GM18507 (cell line): ENCODE measurements at regions not wholly inside any gene's neighbourhood (a gene's known extent, or its start where the extent isn't known, plus 50 kb on each side); places are given as distances from the start of the nearest gene placed in this dataset.
"Not testable (repeated sequence)": the region's sequence is repeated elsewhere in the genome, so short reads cannot be mapped to it uniquely, and the experiment has no call there.

Experiments used
- DNase-seq: peaks from one replicate; pipeline ENCODE4 v3.0.0; 2011; ENCODE audit warnings: low read depth; ENCODE audit not compliant: insufficient read length; ENCODE audit errors: extremely low spot score
- FAIRE-seq: peaks from 2 replicates; lab custom pipeline; 2011; peaks lifted over from hg19 to GRCh38; lab: Jason Lieb, UNC

- DNase-seq (no peak), FAIRE-seq (no peak)
Measured at GRCh38 chr1:29557701-29558600, 321.6 kb downstream of the PTPRU start.

- DNase-seq = no peak
- FAIRE-seq = no peak
Measured at GRCh38 chr1:29557066-29557465, 320.7 kb downstream of the PTPRU start.

- no peak for FAIRE-seq
- no peak for DNase-seq
Measured at GRCh38 chr1:29556657-29557056, 320.3 kb downstream of the PTPRU start.

- DNase-seq (no peak), FAIRE-seq (no peak)
Measured at GRCh38 chr1:29555043-29555620, 318.8 kb downstream of the PTPRU start.

- no peak for FAIRE-seq
Measured at GRCh38 chr1:29554208-29554778, 318.0 kb downstream of the PTPRU start.

GRCh38 chr1:29551123-29551936 is 315.0 kb downstream of the PTPRU start:
- DNase-seq (no peak), FAIRE-seq (no peak)

More at GRCh38 chr1:29554208-29554778, 318.0 kb downstream of the PTPRU start:
- DNase-seq = no peak

GRCh38 chr1:29550119-29550841 is 314.0 kb downstream of the PTPRU start:
- FAIRE-seq (no peak), DNase-seq (no peak)

GRCh38 chr1:29549728-29550118 is 313.4 kb downstream of the PTPRU start:
- not testable (repeated sequence) for DNase-seq, FAIRE-seq

- no peak for FAIRE-seq
Measured at GRCh38 chr1:29549001-29549400, 312.7 kb downstream of the PTPRU start.

GRCh38 chr1:29548091-29548490 is 311.8 kb downstream of the PTPRU start:
- FAIRE-seq (no peak), DNase-seq (no peak)

More at GRCh38 chr1:29549001-29549400, 312.7 kb downstream of the PTPRU start:
- no peak for DNase-seq

- DNase-seq (no peak), FAIRE-seq (no peak)
Measured at GRCh38 chr1:29547300-29547699, 311.0 kb downstream of the PTPRU start.

GRCh38 chr1:29546496-29546895 is 310.2 kb downstream of the PTPRU start:
- FAIRE-seq (no peak), DNase-seq (no peak)

GRCh38 chr1:29544406-29544805 is 308.1 kb downstream of the PTPRU start:
- DNase-seq = no peak
- no peak for FAIRE-seq

- no peak for DNase-seq
- FAIRE-seq = no peak
Measured at GRCh38 chr1:29543586-29543985, 307.3 kb downstream of the PTPRU start.

- no peak for FAIRE-seq
- no peak for DNase-seq
Measured at GRCh38 chr1:29542548-29542947, 306.2 kb downstream of the PTPRU start.

- no peak for FAIRE-seq
- no peak for DNase-seq
Measured at GRCh38 chr1:29541631-29542030, 305.3 kb downstream of the PTPRU start.

GRCh38 chr1:29540801-29541357 is 304.6 kb downstream of the PTPRU start:
- FAIRE-seq = no peak

GRCh38 chr1:29539971-29540370 is 303.6 kb downstream of the PTPRU start:
- no peak for FAIRE-seq

More at GRCh38 chr1:29540801-29541357, 304.6 kb downstream of the PTPRU start:
- DNase-seq = no peak

GRCh38 chr1:29538586-29538985 is 302.3 kb downstream of the PTPRU start:
- DNase-seq (no peak), FAIRE-seq (no peak)

More at GRCh38 chr1:29539971-29540370, 303.6 kb downstream of the PTPRU start:
- no peak for DNase-seq
